HUES64 (cell line): ENCODE measurements at regions not wholly inside any gene's neighbourhood (a gene's known extent, or its start where the extent isn't known, plus 50 kb on each side); places are given as distances from the start of the nearest gene placed in this dataset.

ENCODE experiments used
- H3K27ac ChIP-seq: 2 replicates; pipeline ENCODE4 v1.7.0; 2013; ENCODE audit warnings: low read depth, low read length, inconsistent platforms
- H3K27me3 ChIP-seq: 2 replicates; pipeline ENCODE4 v1.6.1; 2013; ENCODE audit warnings: mild to moderate bottlenecking, low read length; ENCODE audit not compliant: insufficient read depth
- H3K36me3 ChIP-seq: 2 replicates; pipeline ENCODE4 v1.6.1; 2013; ENCODE audit warnings: mild to moderate bottlenecking, low read length; ENCODE audit not compliant: insufficient read depth
- H3K4me1 ChIP-seq: 2 replicates; pipeline ENCODE4 v1.6.1; 2013; ENCODE audit warnings: mild to moderate bottlenecking, low read length, moderate library complexity; ENCODE audit not compliant: insufficient read depth
- H3K4me3 ChIP-seq: 2 replicates; pipeline ENCODE4 v1.5.1; 2013; ENCODE audit warnings: mild to moderate bottlenecking, low read length, moderate library complexity
- H3K9ac ChIP-seq: 2 replicates; pipeline ENCODE4 v1.6.1; 2013; ENCODE audit warnings: mild to moderate bottlenecking, low read depth, low read length
- H3K9me3 ChIP-seq: 2 replicates; pipeline ENCODE4 v1.6.1; 2013; ENCODE audit warnings: low read depth, low read length; ENCODE audit not compliant: insufficient read depth
- WGBS: fragments of 150-250, 120-280 bp; methylation state at CpG from one replicate; pipeline ENCODE4 v1.1.7; 2013; ENCODE audit warnings: missing lambda C conversion rate; 5-methylcytosine and 5-hydroxymethylcytosine counted together

DNA sequence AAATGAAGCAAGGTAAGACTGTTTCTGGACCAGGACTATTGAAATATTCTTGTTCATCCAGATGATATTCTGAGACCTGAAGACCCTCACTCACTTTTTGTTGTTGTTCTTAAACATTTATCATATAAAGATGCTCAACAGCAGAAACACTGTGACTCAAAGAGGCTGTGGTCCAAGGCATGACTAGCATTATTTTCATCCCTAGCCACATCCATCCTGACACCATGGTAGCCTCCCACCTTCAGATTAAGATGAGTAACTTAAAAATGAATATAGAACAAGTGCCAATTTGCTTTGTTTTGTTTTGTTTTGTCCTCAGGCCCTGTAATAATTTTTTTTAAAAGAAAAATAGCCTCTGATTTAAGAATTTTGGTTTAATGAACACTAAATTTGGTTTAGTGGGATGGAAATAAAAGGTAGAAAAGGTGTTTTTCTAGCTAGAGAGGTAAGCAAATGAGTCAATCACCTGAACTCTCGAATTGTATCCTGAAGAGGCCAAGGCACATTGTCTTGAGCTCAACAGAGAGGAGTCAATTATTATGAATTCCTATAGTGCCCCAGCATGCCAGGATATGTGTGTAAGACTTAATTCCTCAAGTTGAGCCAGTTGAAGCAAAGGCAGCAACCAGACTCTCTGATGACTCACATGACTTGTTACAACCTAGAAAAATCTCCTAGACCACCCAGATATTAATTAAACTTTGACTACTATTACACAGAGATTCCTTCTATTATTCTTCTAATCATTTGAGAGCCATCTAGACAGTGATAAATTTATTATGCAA is 380.1 kb upstream of the TUSC1 start:
- no peaks in the 10 kb centered on the region for H3K27me3 ChIP-seq
- H3K4me3 ChIP-seq, result no peak overlapping the region
- WGBS, result 85% methylated on average over 1 of the region's 1 CpG
- no peak overlapping the region for H3K27ac ChIP-seq
- H3K9me3 ChIP-seq, result no peaks in the 10 kb centered on the region
- no peak overlapping the region for H3K9ac ChIP-seq
- H3K4me1 ChIP-seq, result peaks cover 13% of the 10 kb centered on the region
- no peaks in the 10 kb centered on the region for H3K36me3 ChIP-seq

DNA sequence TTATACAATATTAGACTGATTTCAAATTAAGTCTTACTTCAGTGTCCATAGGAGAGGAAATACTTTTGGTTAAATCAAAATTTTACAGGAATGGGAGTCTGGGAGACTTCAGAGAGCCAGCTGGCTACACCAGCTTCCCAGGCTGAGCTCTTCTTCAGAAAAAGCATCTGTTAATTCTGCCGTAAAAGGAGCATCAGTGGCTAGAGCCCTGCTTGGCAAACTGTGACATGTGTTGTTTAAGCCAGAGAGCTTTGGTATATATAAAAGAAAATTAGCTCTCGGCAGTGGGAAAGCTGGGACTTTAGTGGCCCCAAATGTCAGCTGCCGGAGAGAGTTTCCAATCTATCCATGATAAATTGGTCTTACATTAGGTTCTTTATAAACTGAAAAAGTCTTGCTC is 378.8 kb upstream of the TUSC1 start:
- H3K36me3 ChIP-seq, result no peaks in the 10 kb centered on the region
- no peak overlapping the region for H3K9ac ChIP-seq
- H3K4me1 ChIP-seq, result peaks cover 10% of the 10 kb centered on the region
- WGBS, result 98% methylated on average over 3 of the region's 3 CpGs
- no peak overlapping the region for H3K4me3 ChIP-seq
- no peak overlapping the region for H3K27ac ChIP-seq
- no peaks in the 10 kb centered on the region for H3K27me3 ChIP-seq
- no peaks in the 10 kb centered on the region for H3K9me3 ChIP-seq

DNA sequence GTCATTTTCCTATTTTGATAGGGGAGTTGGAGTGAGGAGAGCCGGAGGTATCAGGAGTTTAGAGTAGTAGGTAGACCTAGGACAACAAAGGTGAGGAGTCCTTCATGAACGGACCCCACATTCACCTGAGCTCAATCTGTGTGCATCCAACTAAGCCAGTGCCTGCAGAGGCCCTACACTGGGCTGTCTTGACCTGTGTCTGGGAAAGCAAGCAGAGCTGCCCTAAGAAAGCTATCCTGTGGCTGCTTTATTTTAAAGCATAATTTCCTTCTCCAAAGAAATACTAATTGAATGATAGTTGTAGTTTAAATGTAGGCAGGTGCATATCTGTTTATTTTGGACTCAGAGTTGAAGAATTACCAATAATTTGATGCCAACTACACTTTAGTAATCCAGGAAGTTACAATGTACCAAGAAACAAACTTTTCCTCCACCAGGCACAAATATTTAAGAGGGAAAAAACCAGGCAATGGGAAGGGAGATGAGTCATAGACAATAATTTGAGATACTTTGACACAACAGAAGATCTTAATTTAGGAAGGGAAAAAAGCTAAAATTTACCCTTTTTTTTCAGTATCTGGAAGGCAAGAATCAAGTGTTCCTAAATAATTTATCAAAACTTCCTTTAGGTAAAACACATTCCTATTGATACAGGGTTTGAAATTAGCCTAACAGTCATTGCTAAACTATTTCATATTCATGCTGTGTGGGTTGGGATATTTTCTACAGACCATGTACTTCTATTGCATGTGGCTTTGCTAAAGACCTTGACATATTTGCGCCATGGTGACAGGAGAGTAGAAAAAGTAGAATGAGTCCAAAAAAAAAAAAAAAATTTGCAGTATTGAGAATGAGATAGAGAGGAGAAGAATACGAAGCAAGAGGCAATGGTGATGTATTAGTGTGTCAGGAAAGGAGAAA is 376.6 kb upstream of the TUSC1 start:
- Histone ChIP-seq H3K4me3 (no peak overlapping the region), H3K27ac (no peak overlapping the region), H3K9ac (no peak overlapping the region), H3K9me3 (no peaks in the 10 kb centered on the region), H3K27me3 (no peaks in the 10 kb centered on the region), H3K4me1 (no peaks in the 10 kb centered on the region; the same call in 1 of the 2 replicates), H3K36me3 (no peaks in the 10 kb centered on the region)
- WGBS, result 94% methylated on average over 4 of the region's 4 CpGs

DNA sequence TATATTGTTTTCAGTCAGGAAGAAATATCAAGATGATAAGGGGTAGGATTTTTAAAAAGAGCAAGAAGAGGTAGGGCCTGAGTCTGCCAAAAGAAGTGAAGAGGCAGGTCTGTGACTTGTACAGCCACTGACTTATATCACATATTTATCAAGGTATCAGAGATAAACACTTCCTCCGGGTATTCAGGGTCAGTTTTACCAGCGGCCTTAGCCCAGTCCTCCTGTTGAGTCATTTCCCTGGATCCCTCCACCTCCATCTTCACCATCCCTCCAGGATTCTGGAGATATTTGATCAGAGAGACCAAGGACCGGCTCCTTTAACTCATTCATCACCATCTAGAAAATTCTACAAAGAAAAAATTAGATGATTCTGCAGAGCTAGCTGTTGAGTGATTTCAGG is 375.7 kb upstream of the TUSC1 start:
- H3K27ac ChIP-seq, result no peak overlapping the region
- no peaks in the 10 kb centered on the region for H3K4me1 ChIP-seq
- H3K9me3 ChIP-seq, result no peaks in the 10 kb centered on the region
- H3K4me3 ChIP-seq, result no peak overlapping the region
- no peaks in the 10 kb centered on the region for H3K27me3 ChIP-seq
- 89% methylated on average over 3 of the region's 3 CpGs for WGBS
- H3K36me3 ChIP-seq, result no peaks in the 10 kb centered on the region
- H3K9ac ChIP-seq, result no peak overlapping the region

DNA sequence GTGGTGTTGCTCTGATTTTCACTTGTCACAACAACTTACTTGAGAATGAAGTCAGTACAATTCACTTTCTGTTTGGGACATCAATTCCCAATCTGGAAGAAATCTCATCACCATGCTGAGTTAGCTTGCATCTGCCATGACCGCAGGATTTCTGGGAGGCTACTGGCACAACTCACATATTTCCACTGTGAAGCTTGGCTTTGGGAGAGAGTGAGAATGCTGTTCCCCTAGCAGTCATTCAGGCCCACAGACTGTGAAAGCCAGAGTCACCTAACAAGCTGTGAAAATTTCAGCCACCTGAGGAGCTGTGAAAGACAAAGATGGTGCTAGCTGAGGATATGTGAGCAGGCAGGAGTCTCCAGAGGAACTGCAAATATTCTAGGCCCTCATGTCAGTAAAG is 365.2 kb upstream of the TUSC1 start:
- Histone ChIP-seq H3K4me1 (no peaks in the 10 kb centered on the region), H3K27me3 (no peaks in the 10 kb centered on the region), H3K9me3 (peaks cover 11% of the 10 kb centered on the region; the same call in 1 of the 2 replicates), H3K27ac (no peak overlapping the region), H3K36me3 (no peaks in the 10 kb centered on the region), H3K4me3 (no peak overlapping the region), H3K9ac (no peak overlapping the region)
- WGBS, result 73% methylated on average over 1 of the region's 1 CpG

DNA sequence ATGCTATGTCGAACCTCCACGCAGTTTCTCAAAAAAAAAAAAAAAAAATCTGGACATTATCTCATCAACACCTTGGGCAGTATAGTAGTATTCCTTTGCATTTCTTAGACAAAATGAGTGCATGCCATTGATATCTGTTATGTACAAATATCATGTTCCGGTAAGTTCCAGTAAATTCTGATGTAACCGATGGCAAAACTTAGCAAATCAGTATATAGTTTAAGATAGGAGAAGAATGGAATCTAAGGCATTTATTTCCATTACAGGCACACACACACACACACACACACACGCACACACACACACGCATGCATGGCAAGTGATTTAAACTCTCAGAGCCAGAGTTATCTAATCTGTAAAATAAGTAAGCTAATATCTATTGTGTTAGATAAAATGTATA is 356.5 kb upstream of the TUSC1 start:
- WGBS, result 100% methylated on average over 2 of the region's 6 CpGs
- Histone ChIP-seq H3K36me3 (no peaks in the 10 kb centered on the region), H3K27me3 (no peaks in the 10 kb centered on the region), H3K9ac (no peak overlapping the region), H3K4me1 (0 out of 2 replicates have a peak, but pooled peaks cover 2% of the 10 kb centered on the region), H3K27ac (no peak overlapping the region), H3K4me3 (no peak overlapping the region), H3K9me3 (peaks cover 3% of the 10 kb centered on the region; the same call in 1 of the 2 replicates)

DNA sequence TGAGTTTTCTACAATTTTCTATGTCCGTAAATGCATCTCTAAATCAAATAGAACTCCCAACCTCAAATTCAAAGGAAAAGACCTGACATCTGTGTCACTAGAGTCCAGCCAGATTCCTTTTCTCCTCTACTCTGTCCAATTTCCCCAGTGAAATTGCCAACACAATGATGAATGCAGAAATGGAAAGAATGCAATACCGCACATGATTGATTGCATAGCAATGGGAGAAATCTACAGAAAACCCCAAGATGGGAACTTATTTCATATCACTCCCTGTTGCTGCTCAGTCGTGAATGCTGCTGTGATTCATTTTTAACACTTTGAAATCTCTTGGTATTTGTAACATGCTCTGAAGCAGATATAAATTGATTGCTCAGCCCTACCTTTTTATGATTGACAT is 355.1 kb upstream of the TUSC1 start:
- Histone ChIP-seq H3K27me3 (no peaks in the 10 kb centered on the region), H3K9me3 (no peaks in the 10 kb centered on the region), H3K9ac (no peak overlapping the region), H3K36me3 (no peaks in the 10 kb centered on the region), H3K4me1 (peaks cover 8% of the 10 kb centered on the region), H3K4me3 (no peak overlapping the region), H3K27ac (no peak overlapping the region)
- WGBS, result 94% methylated on average over 3 of the region's 3 CpGs

DNA sequence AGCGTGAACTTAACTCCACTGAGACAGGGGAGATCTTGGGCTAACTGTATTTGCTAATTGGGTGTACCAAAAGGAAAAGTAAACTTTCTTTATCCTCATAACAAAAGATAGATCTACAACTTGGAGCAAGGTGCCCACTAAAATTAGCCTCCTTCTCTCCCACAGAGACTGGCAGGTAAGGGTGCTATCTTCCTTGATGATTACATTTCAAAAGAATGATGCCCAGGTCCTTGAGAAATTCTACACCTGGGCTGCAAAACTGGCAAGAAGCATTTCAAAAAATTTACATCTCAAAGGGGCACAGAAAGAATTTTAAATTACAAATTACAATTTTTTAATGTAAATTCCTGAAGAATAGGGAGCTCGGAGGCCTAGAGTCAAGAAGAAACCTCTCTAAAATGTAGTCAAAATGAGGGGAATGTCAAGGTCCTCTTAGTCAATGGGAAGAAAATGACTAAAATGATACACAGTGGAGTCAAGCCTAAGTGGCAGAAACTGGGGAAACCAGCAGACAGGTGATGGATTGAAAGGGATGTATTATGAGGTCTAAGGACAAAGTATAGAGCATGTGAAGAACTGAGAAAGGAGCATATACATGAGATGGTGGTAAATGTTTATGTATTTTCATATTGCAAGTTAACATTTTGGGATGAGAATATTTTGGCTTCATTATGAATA is 348.3 kb upstream of the TUSC1 start:
- Histone ChIP-seq H3K9me3 (0 out of 2 replicates have a peak, but pooled peaks cover 2% of the 10 kb centered on the region), H3K27ac (peak overlapping the region; percentile 51; the same call in 1 of the 2 replicates), H3K4me3 (no peak overlapping the region), H3K9ac (no peak overlapping the region), H3K27me3 (no peaks in the 10 kb centered on the region), H3K36me3 (no peaks in the 10 kb centered on the region), H3K4me1 (peaks cover 41% of the 10 kb centered on the region)
- 65% methylated on average over 2 of the region's 2 CpGs for WGBS

DNA sequence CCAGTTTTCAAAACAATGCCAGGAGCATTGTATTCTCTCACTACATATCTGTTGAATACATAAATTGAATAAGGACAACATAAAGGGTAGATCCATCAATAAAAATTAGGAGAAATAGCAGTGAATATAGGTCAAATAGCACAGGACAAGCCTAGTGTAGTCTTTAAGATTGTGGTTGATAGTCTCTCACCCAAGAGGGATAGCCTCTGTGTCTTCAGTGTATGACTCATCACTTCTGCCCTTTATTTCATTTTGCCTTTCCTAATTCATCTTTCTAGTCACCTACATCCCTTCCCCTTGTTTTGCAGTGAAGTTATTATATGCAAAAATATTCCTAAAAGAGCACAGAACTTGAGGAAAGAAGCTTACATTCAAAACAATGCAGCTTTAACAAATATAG is 335.0 kb upstream of the TUSC1 start:
- no peak overlapping the region for H3K27ac ChIP-seq
- no peaks in the 10 kb centered on the region for H3K27me3 ChIP-seq
- H3K4me3 ChIP-seq, result no peak overlapping the region
- H3K9ac ChIP-seq, result no peak overlapping the region
- no peaks in the 10 kb centered on the region for H3K36me3 ChIP-seq
- peaks cover 4% of the 10 kb centered on the region; the same call in 1 of the 2 replicates for H3K4me1 ChIP-seq
- no peaks in the 10 kb centered on the region for H3K9me3 ChIP-seq

DNA sequence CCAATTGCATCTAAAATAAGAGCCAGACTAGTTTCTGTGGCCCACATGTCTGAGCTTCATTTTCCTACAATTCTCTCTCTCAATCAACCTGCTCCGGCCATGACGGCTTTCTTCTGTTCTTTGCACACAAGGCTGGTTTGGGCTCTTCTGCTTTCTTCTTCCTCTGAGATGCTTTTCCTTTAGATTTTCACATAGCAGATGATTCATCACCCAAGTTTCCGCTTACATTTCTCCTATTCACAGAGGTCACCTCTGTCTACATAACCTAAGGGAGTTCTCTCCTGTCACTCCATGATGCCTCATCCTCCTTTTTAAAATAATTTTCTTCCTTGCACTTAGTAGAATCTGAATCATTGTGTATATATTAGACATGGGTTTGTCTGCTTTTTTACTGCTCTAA is 334.6 kb upstream of the TUSC1 start:
- H3K4me3 ChIP-seq, result no peak overlapping the region
- 93% methylated on average over 3 of the region's 3 CpGs for WGBS
- peaks cover 4% of the 10 kb centered on the region; the same call in 1 of the 2 replicates for H3K4me1 ChIP-seq
- no peaks in the 10 kb centered on the region for H3K36me3 ChIP-seq
- H3K27ac ChIP-seq, result no peak overlapping the region
- no peak overlapping the region for H3K9ac ChIP-seq
- H3K9me3 ChIP-seq, result no peaks in the 10 kb centered on the region
- no peaks in the 10 kb centered on the region for H3K27me3 ChIP-seq

DNA sequence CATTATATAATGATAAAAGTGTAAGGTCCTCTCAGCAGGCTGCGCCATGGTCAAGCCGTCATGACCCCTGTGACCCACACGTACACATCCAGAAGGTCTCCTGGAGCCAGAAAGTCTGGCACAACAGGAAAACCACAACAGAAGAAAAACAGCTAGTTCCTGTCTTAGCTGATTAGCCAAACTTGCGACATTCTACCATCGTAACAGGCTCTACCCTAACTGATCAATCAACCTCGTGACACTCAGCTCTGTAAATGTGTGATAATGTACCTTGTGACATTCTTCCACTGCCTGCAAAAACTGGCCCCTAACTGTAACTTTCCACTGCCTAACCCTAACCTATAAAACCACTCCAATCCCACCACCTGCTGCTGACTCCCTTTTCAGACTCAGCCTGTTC is 316.4 kb upstream of the TUSC1 start:
- Histone ChIP-seq H3K4me1 (no peaks in the 10 kb centered on the region), H3K27me3 (no peaks in the 10 kb centered on the region), H3K4me3 (no peak overlapping the region), H3K9ac (no peak overlapping the region), H3K27ac (no peak overlapping the region), H3K9me3 (peaks cover 10% of the 10 kb centered on the region; the same call in 1 of the 2 replicates), H3K36me3 (no peaks in the 10 kb centered on the region)
- WGBS, result 85% methylated on average over 6 of the region's 6 CpGs
